ENCODE measurements at regions not wholly inside any gene's neighbourhood (a gene's known extent, or its start where the extent isn't known, plus 50 kb on each side); places are given as distances from the start of the nearest gene placed in this dataset.

DNA sequence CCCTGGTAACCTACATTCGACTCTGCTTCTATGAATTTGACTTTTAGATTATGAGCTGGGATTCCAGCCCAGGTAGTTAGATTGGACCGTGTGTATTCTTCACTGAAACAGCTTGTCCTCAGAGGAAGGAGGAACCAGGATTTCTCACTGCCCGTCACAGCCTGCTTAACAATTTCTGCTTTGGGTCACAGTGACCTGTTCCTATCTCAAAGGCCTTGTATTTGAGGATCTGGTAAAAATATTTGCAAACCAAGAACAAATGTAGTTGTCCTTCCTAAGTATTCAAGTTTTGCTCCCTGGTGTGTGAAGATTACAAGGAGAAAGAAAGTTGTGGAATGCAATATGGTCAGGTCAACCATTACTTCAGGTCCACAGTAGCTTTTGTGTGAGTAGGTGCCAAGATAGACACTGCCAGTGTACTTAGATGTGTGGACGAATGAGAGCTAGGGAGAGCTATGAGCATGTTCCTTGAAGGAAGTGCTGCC is 55.1 kb downstream of the KIF4B start:
- intact Hi-C loops (cut with DNase I; ENCODE audit: low total_unique reads) (no loop called here), in situ Hi-C loops (cut with MboI; ENCODE audit: low sequenced_read_pairs in 4 of 4) (no loop called here)
- DNase-seq (no peak), ATAC-seq (no peak)
- H3K9me3 ChIP-seq, result no peaks in the 10 kb centered on the region
- no peak for TF ChIP-seq POLR2A (IDR thresholded peaks at IDR 0.05)
- TF ChIP-seq, protein P1, sequence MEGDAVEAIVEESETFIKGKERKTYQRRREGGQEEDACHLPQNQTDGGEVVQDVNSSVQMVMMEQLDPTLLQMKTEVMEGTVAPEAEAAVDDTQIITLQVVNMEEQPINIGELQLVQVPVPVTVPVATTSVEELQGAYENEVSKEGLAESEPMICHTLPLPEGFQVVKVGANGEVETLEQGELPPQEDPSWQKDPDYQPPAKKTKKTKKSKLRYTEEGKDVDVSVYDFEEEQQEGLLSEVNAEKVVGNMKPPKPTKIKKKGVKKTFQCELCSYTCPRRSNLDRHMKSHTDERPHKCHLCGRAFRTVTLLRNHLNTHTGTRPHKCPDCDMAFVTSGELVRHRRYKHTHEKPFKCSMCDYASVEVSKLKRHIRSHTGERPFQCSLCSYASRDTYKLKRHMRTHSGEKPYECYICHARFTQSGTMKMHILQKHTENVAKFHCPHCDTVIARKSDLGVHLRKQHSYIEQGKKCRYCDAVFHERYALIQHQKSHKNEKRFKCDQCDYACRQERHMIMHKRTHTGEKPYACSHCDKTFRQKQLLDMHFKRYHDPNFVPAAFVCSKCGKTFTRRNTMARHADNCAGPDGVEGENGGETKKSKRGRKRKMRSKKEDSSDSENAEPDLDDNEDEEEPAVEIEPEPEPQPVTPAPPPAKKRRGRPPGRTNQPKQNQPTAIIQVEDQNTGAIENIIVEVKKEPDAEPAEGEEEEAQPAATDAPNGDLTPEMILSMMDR (IDR thresholded peaks at IDR 0.05 in 4 of 5, conservative IDR thresholded peaks at IDR 0.05 in 1 of 5), result no peak
- H3K4me1 ChIP-seq, result no peaks in the 10 kb centered on the region
- no peak overlapping the region for H3K27ac ChIP-seq
- no peak overlapping the region for H3K4me3 ChIP-seq
- H3K27me3 ChIP-seq, result no peaks in the 10 kb centered on the region
- H3K36me3 ChIP-seq, result no peaks in the 10 kb centered on the region

DNA sequence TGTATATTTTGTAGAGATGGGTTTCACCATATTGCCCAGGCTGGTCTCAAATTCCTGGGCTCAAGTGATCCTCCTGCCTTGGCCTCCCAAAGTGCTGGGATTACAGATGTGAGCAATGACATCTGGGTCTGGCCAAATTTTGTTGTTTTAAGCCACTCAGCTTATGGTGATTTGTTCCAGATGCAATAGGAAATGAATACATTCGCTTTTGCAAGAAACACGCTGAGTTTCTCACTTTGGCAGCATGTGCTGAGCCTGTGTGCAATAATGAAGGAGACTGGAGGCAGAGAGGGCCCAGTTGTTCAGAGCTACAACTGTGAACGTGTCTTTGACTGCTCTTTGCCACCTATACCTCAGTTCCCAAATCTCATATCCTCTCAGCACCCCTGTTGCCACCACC is 56.4 kb downstream of the KIF4B start:
- Histone ChIP-seq H3K27me3 (no peaks in the 10 kb centered on the region), H3K36me3 (no peaks in the 10 kb centered on the region), H3K27ac (no peak overlapping the region), H3K9me3 (no peaks in the 10 kb centered on the region), H3K4me1 (no peaks in the 10 kb centered on the region), H3K4me3 (no peak overlapping the region)
- intact Hi-C loops (cut with DNase I; ENCODE audit: low total_unique reads), result no loop called here
- DNase-seq (no peak), ATAC-seq (no peak)
- in situ Hi-C loops (cut with MboI; ENCODE audit: low sequenced_read_pairs in 4 of 4), result no loop called here
- TF ChIP-seq POLR2A (IDR thresholded peaks at IDR 0.05), result no peak
- TF ChIP-seq, protein P1 (IDR thresholded peaks at IDR 0.05 in 4 of 5, conservative IDR thresholded peaks at IDR 0.05 in 1 of 5), result no peak

DNA sequence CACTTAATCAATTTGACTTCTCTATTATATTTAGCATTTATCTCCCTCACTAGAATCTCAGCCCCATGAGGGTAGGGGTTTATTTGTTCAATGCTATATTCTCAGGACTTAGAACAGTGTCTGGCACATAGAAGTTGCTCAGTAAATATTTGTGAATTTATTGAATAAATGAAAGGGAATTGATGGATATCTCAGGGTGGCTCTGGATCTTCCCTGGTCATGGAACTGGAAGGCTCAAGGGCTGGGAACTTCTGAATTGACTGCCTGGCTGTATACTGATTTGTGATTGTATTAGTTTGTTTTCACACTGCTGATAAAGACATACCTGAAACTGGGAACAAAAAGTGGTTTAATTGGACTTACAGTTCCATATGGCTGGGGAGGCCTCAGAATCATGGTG is 57.2 kb downstream of the KIF4B start:
- in situ Hi-C loops (cut with MboI; ENCODE audit: low sequenced_read_pairs in 4 of 4) (no loop called here), intact Hi-C loops (cut with DNase I; ENCODE audit: low total_unique reads) (no loop called here)
- Histone ChIP-seq H3K36me3 (no peaks in the 10 kb centered on the region), H3K9me3 (no peaks in the 10 kb centered on the region), H3K27ac (no peak overlapping the region), H3K4me3 (no peak overlapping the region), H3K4me1 (no peaks in the 10 kb centered on the region), H3K27me3 (no peaks in the 10 kb centered on the region)
- ATAC-seq, result no peak
- DNase-seq, result no peak
- TF ChIP-seq, protein P1 (IDR thresholded peaks at IDR 0.05 in 4 of 5, conservative IDR thresholded peaks at IDR 0.05 in 1 of 5), result no peak
- no peak for TF ChIP-seq POLR2A (IDR thresholded peaks at IDR 0.05)

DNA sequence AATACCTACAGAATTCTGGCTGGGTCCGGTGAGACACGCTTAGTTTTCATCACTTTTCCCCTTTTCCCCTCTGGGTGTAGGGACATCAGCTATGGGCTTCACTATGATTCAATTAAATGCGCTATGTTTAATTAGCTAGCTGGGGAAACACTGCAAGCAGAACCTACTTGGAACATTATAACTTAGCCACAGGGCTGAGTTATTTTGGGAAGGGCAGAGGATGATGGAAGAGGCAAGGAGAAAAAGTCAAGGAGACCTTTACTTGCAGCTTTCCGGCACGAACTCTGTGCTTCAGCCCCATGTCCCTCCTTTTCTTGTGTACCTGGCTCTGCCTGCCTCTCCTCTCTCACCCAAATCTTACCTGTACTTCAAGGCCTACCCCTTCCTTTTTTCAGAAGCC is 62.8 kb downstream of the KIF4B start:
- Histone ChIP-seq H3K4me3 (no peak overlapping the region), H3K27me3 (no peaks in the 10 kb centered on the region), H3K9me3 (no peaks in the 10 kb centered on the region), H3K36me3 (no peaks in the 10 kb centered on the region), H3K4me1 (no peaks in the 10 kb centered on the region), H3K27ac (no peak overlapping the region)
- intact Hi-C loops (cut with DNase I; ENCODE audit: low total_unique reads) (no loop called here), in situ Hi-C loops (cut with MboI; ENCODE audit: low sequenced_read_pairs in 4 of 4) (no loop called here)
- no peak for ATAC-seq
- DNase-seq, result no peak
- TF ChIP-seq POLR2A (IDR thresholded peaks at IDR 0.05), result no peak
- TF ChIP-seq, protein P1 (IDR thresholded peaks at IDR 0.05 in 4 of 5, conservative IDR thresholded peaks at IDR 0.05 in 1 of 5), result no peak

DNA sequence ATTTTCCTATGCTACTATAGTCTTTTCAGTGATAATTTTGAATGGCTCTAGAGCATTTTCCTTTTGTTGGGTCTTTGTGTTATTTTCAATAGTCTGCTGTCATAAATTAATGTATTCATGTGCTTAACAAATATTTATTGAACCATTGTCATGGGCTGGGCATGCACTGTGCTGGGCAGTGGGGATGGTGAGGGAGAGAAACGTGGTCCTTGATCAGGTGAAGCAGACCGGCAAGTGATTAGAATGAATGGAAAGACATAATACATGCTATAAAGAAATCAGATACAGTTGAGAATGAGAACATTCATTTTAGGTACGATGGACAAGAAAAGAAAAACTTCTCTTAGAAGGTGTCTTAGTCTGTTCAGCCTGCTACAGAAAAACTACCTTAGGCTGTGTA is 66.1 kb downstream of the KIF4B start:
- DNase-seq, result no peak
- H3K4me3 ChIP-seq, result no peak overlapping the region
- H3K36me3 ChIP-seq, result no peaks in the 10 kb centered on the region
- no peaks in the 10 kb centered on the region for H3K27me3 ChIP-seq
- no peak for ATAC-seq
- no peaks in the 10 kb centered on the region for H3K4me1 ChIP-seq
- TF ChIP-seq, protein P1 (IDR thresholded peaks at IDR 0.05 in 4 of 5, conservative IDR thresholded peaks at IDR 0.05 in 1 of 5), result no peak
- TF ChIP-seq POLR2A (IDR thresholded peaks at IDR 0.05), result no peak
- intact Hi-C loops (cut with DNase I; ENCODE audit: low total_unique reads) (no loop called here), in situ Hi-C loops (cut with MboI; ENCODE audit: low sequenced_read_pairs in 4 of 4) (no loop called here)
- H3K9me3 ChIP-seq, result no peaks in the 10 kb centered on the region
- H3K27ac ChIP-seq, result no peak overlapping the region

All from gastrocnemius medialis (tissue), 4 donors.